ENCODE measurements at regions not wholly inside any gene's neighbourhood (a gene's known extent, or its start where the extent isn't known, plus 50 kb on each side); places are given as distances from the start of the nearest gene placed in this dataset.

- TF ChIP-seq CEBPB (IDR thresholded peaks at IDR 0.05; ENCODE audit: low read depth, low read length) (no peak), CTCF (IDR thresholded peaks at IDR 0.05; ENCODE audit: control extremely low read depth in 1 of 3, insufficient read depth in 1 of 3, low read depth in 1 of 3, low read length in 3 of 3) (no peak), ZNF274 (IDR thresholded peaks at IDR 0.05; ENCODE audit: borderline replicate concordance, extremely low read depth, low read length) (no peak), JUND (IDR thresholded peaks at IDR 0.05; ENCODE audit: low read length) (no peak), ATF3 (IDR thresholded peaks at IDR 0.05; ENCODE audit: insufficient read depth, low read depth, low read length) (no peak), PHF8 (conservative IDR thresholded peaks at IDR 0.05; ENCODE audit: low read depth, low read length) (no peak)
These were observed 73.3 kb upstream of the FSIP2 start for GRCh38 chr2:185665251-185665814.

Data from H1 (cell line).